ENCODE measurements at regions not wholly inside any gene's neighbourhood (a gene's known extent, or its start where the extent isn't known, plus 50 kb on each side); places are given as distances from the start of the nearest gene placed in this dataset.

GRCh38 chr15:77810130-77810571 is 177.4 kb upstream of the LINGO1 start (continued):
- TF ChIP-seq AEBP2 (tag by site-specific recombination; IDR thresholded peaks at IDR 0.05; ENCODE audit: borderline replicate concordance) (no peak), ZNF830 (tag by site-specific recombination; IDR thresholded peaks at IDR 0.05; ENCODE audit: low read depth) (no peak), ZNF155 (tag by site-specific recombination; IDR thresholded peaks at IDR 0.05) (no peak), ZBTB20 (tag by site-specific recombination; IDR thresholded peaks at IDR 0.05) (0 out of 2 replicates have a peak, but pooled peaks have one; percentile 22), YY2 (tag by site-specific recombination; IDR thresholded peaks at IDR 0.05) (no peak), ZFP3 (tag by site-specific recombination; IDR thresholded peaks at IDR 0.05; ENCODE audit: low read depth) (no peak), PRDM4 (tag by site-specific recombination; IDR thresholded peaks at IDR 0.05) (no peak), ZSCAN5A (tag by site-specific recombination; IDR thresholded peaks at IDR 0.05) (no peak), ZNF449 (tag by site-specific recombination; IDR thresholded peaks at IDR 0.05) (no peak), FEZF1 (tag by site-specific recombination; IDR thresholded peaks at IDR 0.05) (no peak), MZF1 (tag by site-specific recombination; IDR thresholded peaks at IDR 0.05; ENCODE audit: borderline replicate concordance) (no peak), ZNF660 (tag by site-specific recombination; IDR thresholded peaks at IDR 0.05) (no peak), WT1 (tag by site-specific recombination; IDR thresholded peaks at IDR 0.05) (no peak)
- TF ChIP-seq, protein P1, sequence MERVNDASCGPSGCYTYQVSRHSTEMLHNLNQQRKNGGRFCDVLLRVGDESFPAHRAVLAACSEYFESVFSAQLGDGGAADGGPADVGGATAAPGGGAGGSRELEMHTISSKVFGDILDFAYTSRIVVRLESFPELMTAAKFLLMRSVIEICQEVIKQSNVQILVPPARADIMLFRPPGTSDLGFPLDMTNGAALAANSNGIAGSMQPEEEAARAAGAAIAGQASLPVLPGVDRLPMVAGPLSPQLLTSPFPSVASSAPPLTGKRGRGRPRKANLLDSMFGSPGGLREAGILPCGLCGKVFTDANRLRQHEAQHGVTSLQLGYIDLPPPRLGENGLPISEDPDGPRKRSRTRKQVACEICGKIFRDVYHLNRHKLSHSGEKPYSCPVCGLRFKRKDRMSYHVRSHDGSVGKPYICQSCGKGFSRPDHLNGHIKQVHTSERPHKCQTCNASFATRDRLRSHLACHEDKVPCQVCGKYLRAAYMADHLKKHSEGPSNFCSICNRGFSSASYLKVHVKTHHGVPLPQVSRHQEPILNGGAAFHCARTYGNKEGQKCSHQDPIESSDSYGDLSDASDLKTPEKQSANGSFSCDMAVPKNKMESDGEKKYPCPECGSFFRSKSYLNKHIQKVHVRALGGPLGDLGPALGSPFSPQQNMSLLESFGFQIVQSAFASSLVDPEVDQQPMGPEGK (tag by site-specific recombination; IDR thresholded peaks at IDR 0.05): peak; percentile 80
- TF ChIP-seq, protein P2, sequence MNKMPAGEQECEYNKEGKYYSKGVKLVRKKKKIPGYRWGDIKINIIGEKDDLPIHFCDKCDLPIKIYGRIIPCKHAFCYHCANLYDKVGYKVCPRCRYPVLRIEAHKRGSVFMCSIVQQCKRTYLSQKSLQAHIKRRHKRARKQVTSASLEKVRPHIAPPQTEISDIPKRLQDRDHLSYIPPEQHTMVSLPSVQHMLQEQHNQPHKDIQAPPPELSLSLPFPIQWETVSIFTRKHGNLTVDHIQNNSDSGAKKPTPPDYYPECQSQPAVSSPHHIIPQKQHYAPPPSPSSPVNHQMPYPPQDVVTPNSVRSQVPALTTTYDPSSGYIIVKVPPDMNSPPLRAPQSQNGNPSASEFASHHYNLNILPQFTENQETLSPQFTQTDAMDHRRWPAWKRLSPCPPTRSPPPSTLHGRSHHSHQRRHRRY (tag by site-specific recombination; IDR thresholded peaks at IDR 0.05): no peak
- TF ChIP-seq, protein P3, sequence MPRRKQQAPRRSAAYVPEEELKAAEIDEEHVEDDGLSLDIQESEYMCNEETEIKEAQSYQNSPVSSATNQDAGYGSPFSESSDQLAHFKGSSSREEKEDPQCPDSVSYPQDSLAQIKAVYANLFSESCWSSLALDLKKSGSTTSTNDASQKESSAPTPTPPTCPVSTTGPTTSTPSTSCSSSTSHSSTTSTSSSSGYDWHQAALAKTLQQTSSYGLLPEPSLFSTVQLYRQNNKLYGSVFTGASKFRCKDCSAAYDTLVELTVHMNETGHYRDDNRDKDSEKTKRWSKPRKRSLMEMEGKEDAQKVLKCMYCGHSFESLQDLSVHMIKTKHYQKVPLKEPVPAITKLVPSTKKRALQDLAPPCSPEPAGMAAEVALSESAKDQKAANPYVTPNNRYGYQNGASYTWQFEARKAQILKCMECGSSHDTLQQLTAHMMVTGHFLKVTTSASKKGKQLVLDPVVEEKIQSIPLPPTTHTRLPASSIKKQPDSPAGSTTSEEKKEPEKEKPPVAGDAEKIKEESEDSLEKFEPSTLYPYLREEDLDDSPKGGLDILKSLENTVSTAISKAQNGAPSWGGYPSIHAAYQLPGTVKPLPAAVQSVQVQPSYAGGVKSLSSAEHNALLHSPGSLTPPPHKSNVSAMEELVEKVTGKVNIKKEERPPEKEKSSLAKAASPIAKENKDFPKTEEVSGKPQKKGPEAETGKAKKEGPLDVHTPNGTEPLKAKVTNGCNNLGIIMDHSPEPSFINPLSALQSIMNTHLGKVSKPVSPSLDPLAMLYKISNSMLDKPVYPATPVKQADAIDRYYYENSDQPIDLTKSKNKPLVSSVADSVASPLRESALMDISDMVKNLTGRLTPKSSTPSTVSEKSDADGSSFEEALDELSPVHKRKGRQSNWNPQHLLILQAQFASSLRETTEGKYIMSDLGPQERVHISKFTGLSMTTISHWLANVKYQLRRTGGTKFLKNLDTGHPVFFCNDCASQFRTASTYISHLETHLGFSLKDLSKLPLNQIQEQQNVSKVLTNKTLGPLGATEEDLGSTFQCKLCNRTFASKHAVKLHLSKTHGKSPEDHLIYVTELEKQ (tag by site-specific recombination; IDR thresholded peaks at IDR 0.05; ENCODE audit: borderline replicate concordance): no peak

Measured in HEK293 (cell line).